Fibroblast of skin of left quadriceps (primary cell): ENCODE measurements at regions not wholly inside any gene's neighbourhood (a gene's known extent, or its start where the extent isn't known, plus 50 kb on each side); places are given as distances from the start of the nearest gene placed in this dataset.

Experiments
- DNase-seq, 2 experiments: peaks; one replicate each; pipeline ENCODE4 v3.0.0-alpha.2; 2013; ENCODE audit warnings: low read depth in 2 of 2

GRCh38 chr5:34502581-34502980, 153.5 kb upstream of the RAI14 start:
- no peak for DNase-seq

- DNase-seq, result no peak
Observed at GRCh38 chr5:34503379-34504253, 152.5 kb upstream of the RAI14 start.

- no peak for DNase-seq
Observed at GRCh38 chr5:34504967-34505366, 151.2 kb upstream of the RAI14 start.

- no peak for DNase-seq
Observed at GRCh38 chr5:34505731-34506130, 150.4 kb upstream of the RAI14 start.

GRCh38 chr5:34507933-34508332, 148.2 kb upstream of the RAI14 start:
- no peak for DNase-seq

- DNase-seq, result no peak
Observed at GRCh38 chr5:34509392-34509791, 146.7 kb upstream of the RAI14 start.

- DNase-seq, result no peak
Observed at GRCh38 chr5:34510002-34510401, 146.1 kb upstream of the RAI14 start.

- no peak for DNase-seq
Observed at GRCh38 chr5:34511063-34511462, 145.1 kb upstream of the RAI14 start.

- no peak for DNase-seq
Observed at GRCh38 chr5:34511481-34511880, 144.6 kb upstream of the RAI14 start.

- DNase-seq, result no peak
Observed at GRCh38 chr5:34511915-34512314, 144.2 kb upstream of the RAI14 start.

- no peak for DNase-seq
Observed at GRCh38 chr5:34516166-34516565, 140.0 kb upstream of the RAI14 start.

- no peak for DNase-seq
Observed at GRCh38 chr5:34516686-34517085, 139.4 kb upstream of the RAI14 start.

- DNase-seq, result no peak
Observed at GRCh38 chr5:34517249-34517648, 138.9 kb upstream of the RAI14 start.

GRCh38 chr5:34519489-34520220, 136.5 kb upstream of the RAI14 start:
- no peak for DNase-seq

GRCh38 chr5:34521628-34522290, 134.4 kb upstream of the RAI14 start:
- no peak for DNase-seq

GRCh38 chr5:34522599-34523386, 133.3 kb upstream of the RAI14 start:
- DNase-seq, result peak; percentile 73 to 75

- no peak for DNase-seq
Observed at GRCh38 chr5:34523387-34523726, 132.8 kb upstream of the RAI14 start.

- DNase-seq, result no peak
Observed at GRCh38 chr5:34524123-34524522, 132.0 kb upstream of the RAI14 start.

GRCh38 chr5:34525761-34526160, 130.4 kb upstream of the RAI14 start:
- no peak for DNase-seq

GRCh38 chr5:34526682-34527305, 129.3 kb upstream of the RAI14 start:
- no peak for DNase-seq

- no peak for DNase-seq
Observed at GRCh38 chr5:34529581-34530331, 126.4 kb upstream of the RAI14 start.
